Loucy (cell line): ENCODE measurements at regions not wholly inside any gene's neighbourhood (a gene's known extent, or its start where the extent isn't known, plus 50 kb on each side); places are given as distances from the start of the nearest gene placed in this dataset.

ENCODE experiments used
- H2AFZ ChIP-seq: fragments of 200-600 bp; sonication (generic); 2 replicates; pipeline ENCODE4 v1.6.0; 2016; ENCODE audit warnings: antibody characterized with exemption, mild to moderate bottlenecking, low read length, moderate library complexity
- H3F3A ChIP-seq: fragments of 200-600 bp; 2 replicates; pipeline ENCODE4 v1.6.0; 2016; ENCODE audit warnings: antibody characterized with exemption, low read depth, mild to moderate bottlenecking
- H3K27me3 ChIP-seq: fragments of 200-600 bp; sonication (generic); 2 replicates; pipeline ENCODE4 v1.6.1; 2014; ENCODE audit warnings: low read length, mild to moderate bottlenecking; ENCODE audit not compliant: insufficient read depth, poor library complexity, severe bottlenecking
- H3K36me3 ChIP-seq: fragments of 200-600 bp; sonication (generic); 2 replicates; pipeline ENCODE4 v1.6.1; 2016; ENCODE audit warnings: low read length; ENCODE audit not compliant: insufficient read depth
- H3K4me1 ChIP-seq: fragments of 200-600 bp; sonication (generic); 2 replicates; pipeline ENCODE4 v1.5.1; 2014; ENCODE audit warnings: low read length, mild to moderate bottlenecking; ENCODE audit not compliant: insufficient read depth, poor library complexity, severe bottlenecking
- H3K4me2 ChIP-seq: fragments of 200-600 bp; sonication (generic); 2 replicates; pipeline ENCODE4 v1.6.0; 2014; ENCODE audit warnings: antibody characterized with exemption, low read length, low read depth, mild to moderate bottlenecking; ENCODE audit not compliant: poor library complexity, severe bottlenecking
- H3K4me3 ChIP-seq: fragments of 200-600 bp; sonication (generic); 2 replicates; pipeline ENCODE4 v1.5.1; 2014; ENCODE audit warnings: low read length, mild to moderate bottlenecking, mixed read lengths; ENCODE audit not compliant: poor library complexity, severe bottlenecking
- H3K79me2 ChIP-seq: fragments of 200-600 bp; sonication (generic); 2 replicates; pipeline ENCODE4 v1.6.1; 2014; ENCODE audit warnings: low read length; ENCODE audit not compliant: insufficient read depth
- H3K9ac ChIP-seq: fragments of 200-600 bp; sonication (generic); 2 replicates; pipeline ENCODE4 v1.6.0; 2014; ENCODE audit warnings: mild to moderate bottlenecking, low read depth, low read length, moderate library complexity; ENCODE audit not compliant: poor library complexity, severe bottlenecking
- H3K9me2 ChIP-seq: fragments of 200-600 bp; sonication (generic); replicated peaks from 2 replicates; pipeline ENCODE4 v1.6.1; 2016; ENCODE audit warnings: low read depth, low read length, mixed read lengths
- H3K9me3 ChIP-seq: fragments of 200-600 bp; sonication (generic); 2 replicates; pipeline ENCODE4 v1.6.1; 2014; ENCODE audit warnings: mild to moderate bottlenecking, antibody characterized with exemption, low read length, low read depth; ENCODE audit not compliant: insufficient read depth
- H4K20me1 ChIP-seq: fragments of 200-600 bp; sonication (generic); 2 replicates; pipeline ENCODE4 v1.6.0; 2014; ENCODE audit warnings: antibody characterized with exemption, low read length, mild to moderate bottlenecking; ENCODE audit not compliant: insufficient read depth, poor library complexity, severe bottlenecking
- EZH2phosphoT487 ChIP-seq: fragments of 200-600 bp; IDR thresholded peaks from 2 replicates; pipeline ENCODE4 v1.6.1; 2018; ENCODE audit warnings: antibody characterized with exemption, mild to moderate bottlenecking, moderate library complexity, borderline replicate concordance
- TF ChIP-seq, protein P1 (sequence below): fragments of 200-600 bp; sonication (generic); conservative IDR thresholded peaks from 2 replicates; pipeline ENCODE4 v1.5.1; 2014; ENCODE audit warnings: mild to moderate bottlenecking, antibody characterized with exemption, low read length

DNA sequence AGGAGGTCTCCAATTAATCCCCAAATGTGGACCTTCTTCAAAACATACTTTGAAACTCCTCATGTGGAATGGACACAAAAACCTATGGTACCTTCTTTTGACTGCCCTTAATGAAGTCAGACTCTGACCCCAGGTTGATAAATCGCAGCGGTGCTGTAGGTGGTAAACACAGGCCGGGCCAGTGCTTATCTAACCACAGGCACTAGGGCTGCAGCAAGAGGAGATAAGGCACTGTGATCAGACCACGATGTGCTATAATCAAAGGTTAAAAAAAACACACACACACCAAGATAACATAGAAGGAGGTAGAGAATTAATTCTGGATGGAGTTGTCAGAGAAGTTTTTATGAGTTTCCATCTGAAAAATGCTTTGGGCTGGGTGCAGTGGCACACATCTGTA is 52.3 kb upstream of the SIPA1L2 start:
- H3K79me2 ChIP-seq = no peaks in the 10 kb centered on the region
- H2AFZ ChIP-seq = no peak overlapping the region
- TF ChIP-seq, protein P1, sequence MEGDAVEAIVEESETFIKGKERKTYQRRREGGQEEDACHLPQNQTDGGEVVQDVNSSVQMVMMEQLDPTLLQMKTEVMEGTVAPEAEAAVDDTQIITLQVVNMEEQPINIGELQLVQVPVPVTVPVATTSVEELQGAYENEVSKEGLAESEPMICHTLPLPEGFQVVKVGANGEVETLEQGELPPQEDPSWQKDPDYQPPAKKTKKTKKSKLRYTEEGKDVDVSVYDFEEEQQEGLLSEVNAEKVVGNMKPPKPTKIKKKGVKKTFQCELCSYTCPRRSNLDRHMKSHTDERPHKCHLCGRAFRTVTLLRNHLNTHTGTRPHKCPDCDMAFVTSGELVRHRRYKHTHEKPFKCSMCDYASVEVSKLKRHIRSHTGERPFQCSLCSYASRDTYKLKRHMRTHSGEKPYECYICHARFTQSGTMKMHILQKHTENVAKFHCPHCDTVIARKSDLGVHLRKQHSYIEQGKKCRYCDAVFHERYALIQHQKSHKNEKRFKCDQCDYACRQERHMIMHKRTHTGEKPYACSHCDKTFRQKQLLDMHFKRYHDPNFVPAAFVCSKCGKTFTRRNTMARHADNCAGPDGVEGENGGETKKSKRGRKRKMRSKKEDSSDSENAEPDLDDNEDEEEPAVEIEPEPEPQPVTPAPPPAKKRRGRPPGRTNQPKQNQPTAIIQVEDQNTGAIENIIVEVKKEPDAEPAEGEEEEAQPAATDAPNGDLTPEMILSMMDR = no peak
- no peak for TF ChIP-seq EZH2phosphoT487
- no peaks in the 10 kb centered on the region for H3F3A ChIP-seq
- peaks cover 37% of the 10 kb centered on the region for H3K4me1 ChIP-seq
- no peaks in the 10 kb centered on the region for H3K27me3 ChIP-seq
- no peaks in the 10 kb centered on the region for H3K9me3 ChIP-seq
- no peak overlapping the region for H3K9ac ChIP-seq
- H3K36me3 ChIP-seq = no peaks in the 10 kb centered on the region
- H4K20me1 ChIP-seq = no peaks in the 10 kb centered on the region
- no peaks in the 10 kb centered on the region for H3K9me2 ChIP-seq
- no peak overlapping the region for H3K4me3 ChIP-seq
- no peak overlapping the region for H3K4me2 ChIP-seq

DNA sequence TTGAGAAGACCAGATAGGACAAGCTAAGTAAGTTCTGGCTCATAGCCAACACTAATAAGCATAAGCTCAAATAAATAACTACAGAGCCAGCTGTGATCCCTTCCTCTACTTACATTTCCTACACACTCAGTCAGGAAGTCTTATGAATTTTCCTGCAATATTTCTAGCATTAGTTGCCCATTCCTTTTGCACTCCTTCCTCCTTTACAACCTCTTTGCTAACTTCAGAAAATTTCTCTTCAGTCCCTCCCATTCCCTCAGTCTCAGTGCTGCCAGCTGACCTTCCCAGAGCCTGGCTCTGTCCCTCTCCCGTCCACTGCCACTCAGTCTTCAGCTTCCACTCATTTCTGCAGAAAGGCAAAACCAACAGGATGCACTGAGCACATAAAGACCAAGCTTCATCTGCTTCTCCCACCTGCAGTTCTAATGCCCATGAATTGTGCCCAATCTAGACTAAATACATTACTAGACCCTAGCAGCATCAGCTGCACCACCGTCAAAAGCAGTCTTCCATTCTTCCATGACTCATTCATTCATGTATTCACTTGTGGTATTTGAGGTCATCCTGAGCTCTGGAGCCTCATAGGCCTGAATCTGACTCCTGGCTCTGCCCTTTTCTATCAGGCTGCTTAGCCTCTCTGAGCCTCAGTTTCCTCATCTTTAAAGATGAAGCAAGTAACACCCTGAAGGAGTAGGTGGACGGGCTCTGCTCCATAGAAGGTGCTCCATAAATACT is 54.6 kb upstream of the SIPA1L2 start:
- Histone ChIP-seq H3K27me3 (no peaks in the 10 kb centered on the region), H3F3A (no peaks in the 10 kb centered on the region), H2AFZ (no peak overlapping the region), H3K4me1 (peaks cover 29% of the 10 kb centered on the region), H4K20me1 (no peaks in the 10 kb centered on the region), H3K9ac (no peak overlapping the region), H3K4me3 (no peak overlapping the region), H3K36me3 (no peaks in the 10 kb centered on the region), H3K4me2 (no peak overlapping the region), H3K9me2 (no peaks in the 10 kb centered on the region), H3K9me3 (no peaks in the 10 kb centered on the region), H3K79me2 (no peaks in the 10 kb centered on the region)
- TF ChIP-seq, protein P1 = no peak
- TF ChIP-seq EZH2phosphoT487 = no peak

GRCh38 chr1:232686346-232686745 is 56.4 kb upstream of the SIPA1L2 start:
- H2AFZ ChIP-seq = no peak overlapping the region
- TF ChIP-seq, protein P1 = no peak
- no peak for TF ChIP-seq EZH2phosphoT487

More at GRCh38 chr1:232686346-232686745, 56.4 kb upstream of the SIPA1L2 start:
- Histone ChIP-seq H3K9me2 (no peaks in the 10 kb centered on the region), H3K4me3 (no peak overlapping the region), H3K36me3 (no peaks in the 10 kb centered on the region), H3K27me3 (no peaks in the 10 kb centered on the region), H3F3A (no peaks in the 10 kb centered on the region), H3K9me3 (no peaks in the 10 kb centered on the region), H3K9ac (no peak overlapping the region), H3K79me2 (no peaks in the 10 kb centered on the region), H4K20me1 (no peaks in the 10 kb centered on the region), H3K4me1 (peaks cover 29% of the 10 kb centered on the region), H3K4me2 (no peak overlapping the region)
